HCT116 (cell line): ENCODE measurements at regions not wholly inside any gene's neighbourhood (a gene's known extent, or its start where the extent isn't known, plus 50 kb on each side); places are given as distances from the start of the nearest gene placed in this dataset.

Experiments used
- EZH2 ChIP-seq: fragments of 200-600 bp; sonication (generic); IDR thresholded peaks from 2 replicates; pipeline ENCODE4 v1.6.1; 2017; ENCODE audit warnings: antibody characterized with exemption, mixed run types
- JUND ChIP-seq: IDR thresholded peaks from 2 replicates; pipeline ENCODE4 v1.6.1; 2012
- POLR2A ChIP-seq: IDR thresholded peaks from 2 replicates; pipeline ENCODE4 v1.7.0; 2011; ENCODE audit warnings: borderline replicate concordance; ENCODE audit not compliant: insufficient read depth, insufficient read length; ENCODE audit errors: extremely low read depth
- RAD21 ChIP-seq: IDR thresholded peaks from 2 replicates; pipeline ENCODE4 v1.6.1; 2012; ENCODE audit warnings: low read depth, mild to moderate bottlenecking
- SIN3A ChIP-seq: IDR thresholded peaks from 2 replicates; pipeline ENCODE4 v1.6.1; 2012; ENCODE audit warnings: low read depth
- TF ChIP-seq, protein P1 (sequence below): IDR thresholded peaks from 2 replicates; pipeline ENCODE4 v1.6.1; 2012; ENCODE audit warnings: low read depth
- TF ChIP-seq, protein P2 (sequence below), 3 experiments: fragments of 200-600 bp in 1 of 3; sonication (generic) in 1 of 3; IDR thresholded peaks in 2 of 3; conservative IDR thresholded peaks in 1 of 3; 2 replicates each; pipeline ENCODE4 v1.5.1; 2012 to 2017; ENCODE audit warnings: low read depth in 2 of 3, low read length in 2 of 3, antibody characterized with exemption in 1 of 3, borderline replicate concordance in 1 of 3, control low read depth in 1 of 3, mild to moderate bottlenecking in 1 of 3, mixed read lengths in 1 of 3, mixed run types in 1 of 3, moderate library complexity in 1 of 3; ENCODE audit not compliant: insufficient read depth in 1 of 3
- TF ChIP-seq, protein P3 (sequence below): IDR thresholded peaks from 2 replicates; pipeline ENCODE4 v1.6.1; 2012
- TF ChIP-seq, protein P4 (sequence below): IDR thresholded peaks from 2 replicates; pipeline ENCODE4 v1.6.1; 2012

DNA sequence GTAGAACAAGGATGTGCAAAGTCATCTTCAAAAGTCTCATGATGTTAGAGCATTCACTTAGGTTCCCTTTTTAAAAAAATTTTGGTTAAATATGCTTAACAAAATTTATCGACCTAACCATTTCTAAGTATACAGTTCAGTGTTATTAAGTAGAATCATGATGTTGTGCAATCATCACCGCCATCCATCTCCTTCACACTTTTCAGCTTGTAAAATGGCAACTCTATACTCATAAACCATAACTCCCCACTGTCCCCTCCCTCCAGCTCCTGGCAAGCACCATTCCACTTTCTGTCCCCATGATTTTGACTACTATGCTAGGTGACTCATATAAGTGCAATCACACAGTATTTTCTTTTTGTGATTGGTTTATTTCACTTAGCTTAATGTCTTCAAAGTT lies 895.0 kb downstream of the TBL1XR1 start:
- TF ChIP-seq EZH2 (no peak), POLR2A (no peak), SIN3A (no peak), RAD21 (no peak), JUND (no peak)
- TF ChIP-seq, protein P1, sequence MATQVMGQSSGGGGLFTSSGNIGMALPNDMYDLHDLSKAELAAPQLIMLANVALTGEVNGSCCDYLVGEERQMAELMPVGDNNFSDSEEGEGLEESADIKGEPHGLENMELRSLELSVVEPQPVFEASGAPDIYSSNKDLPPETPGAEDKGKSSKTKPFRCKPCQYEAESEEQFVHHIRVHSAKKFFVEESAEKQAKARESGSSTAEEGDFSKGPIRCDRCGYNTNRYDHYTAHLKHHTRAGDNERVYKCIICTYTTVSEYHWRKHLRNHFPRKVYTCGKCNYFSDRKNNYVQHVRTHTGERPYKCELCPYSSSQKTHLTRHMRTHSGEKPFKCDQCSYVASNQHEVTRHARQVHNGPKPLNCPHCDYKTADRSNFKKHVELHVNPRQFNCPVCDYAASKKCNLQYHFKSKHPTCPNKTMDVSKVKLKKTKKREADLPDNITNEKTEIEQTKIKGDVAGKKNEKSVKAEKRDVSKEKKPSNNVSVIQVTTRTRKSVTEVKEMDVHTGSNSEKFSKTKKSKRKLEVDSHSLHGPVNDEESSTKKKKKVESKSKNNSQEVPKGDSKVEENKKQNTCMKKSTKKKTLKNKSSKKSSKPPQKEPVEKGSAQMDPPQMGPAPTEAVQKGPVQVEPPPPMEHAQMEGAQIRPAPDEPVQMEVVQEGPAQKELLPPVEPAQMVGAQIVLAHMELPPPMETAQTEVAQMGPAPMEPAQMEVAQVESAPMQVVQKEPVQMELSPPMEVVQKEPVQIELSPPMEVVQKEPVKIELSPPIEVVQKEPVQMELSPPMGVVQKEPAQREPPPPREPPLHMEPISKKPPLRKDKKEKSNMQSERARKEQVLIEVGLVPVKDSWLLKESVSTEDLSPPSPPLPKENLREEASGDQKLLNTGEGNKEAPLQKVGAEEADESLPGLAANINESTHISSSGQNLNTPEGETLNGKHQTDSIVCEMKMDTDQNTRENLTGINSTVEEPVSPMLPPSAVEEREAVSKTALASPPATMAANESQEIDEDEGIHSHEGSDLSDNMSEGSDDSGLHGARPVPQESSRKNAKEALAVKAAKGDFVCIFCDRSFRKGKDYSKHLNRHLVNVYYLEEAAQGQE, result no peak
- TF ChIP-seq, protein P2, sequence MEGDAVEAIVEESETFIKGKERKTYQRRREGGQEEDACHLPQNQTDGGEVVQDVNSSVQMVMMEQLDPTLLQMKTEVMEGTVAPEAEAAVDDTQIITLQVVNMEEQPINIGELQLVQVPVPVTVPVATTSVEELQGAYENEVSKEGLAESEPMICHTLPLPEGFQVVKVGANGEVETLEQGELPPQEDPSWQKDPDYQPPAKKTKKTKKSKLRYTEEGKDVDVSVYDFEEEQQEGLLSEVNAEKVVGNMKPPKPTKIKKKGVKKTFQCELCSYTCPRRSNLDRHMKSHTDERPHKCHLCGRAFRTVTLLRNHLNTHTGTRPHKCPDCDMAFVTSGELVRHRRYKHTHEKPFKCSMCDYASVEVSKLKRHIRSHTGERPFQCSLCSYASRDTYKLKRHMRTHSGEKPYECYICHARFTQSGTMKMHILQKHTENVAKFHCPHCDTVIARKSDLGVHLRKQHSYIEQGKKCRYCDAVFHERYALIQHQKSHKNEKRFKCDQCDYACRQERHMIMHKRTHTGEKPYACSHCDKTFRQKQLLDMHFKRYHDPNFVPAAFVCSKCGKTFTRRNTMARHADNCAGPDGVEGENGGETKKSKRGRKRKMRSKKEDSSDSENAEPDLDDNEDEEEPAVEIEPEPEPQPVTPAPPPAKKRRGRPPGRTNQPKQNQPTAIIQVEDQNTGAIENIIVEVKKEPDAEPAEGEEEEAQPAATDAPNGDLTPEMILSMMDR (IDR thresholded peaks at IDR 0.05 in 2 of 3, conservative IDR thresholded peaks at IDR 0.05 in 1 of 3; ENCODE audit: borderline replicate concordance in 1 of 3, insufficient read depth in 1 of 3, low read depth in 2 of 3, low read length in 2 of 3), result no peak
- TF ChIP-seq, protein P3, sequence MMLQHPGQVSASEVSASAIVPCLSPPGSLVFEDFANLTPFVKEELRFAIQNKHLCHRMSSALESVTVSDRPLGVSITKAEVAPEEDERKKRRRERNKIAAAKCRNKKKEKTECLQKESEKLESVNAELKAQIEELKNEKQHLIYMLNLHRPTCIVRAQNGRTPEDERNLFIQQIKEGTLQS, result no peak
- TF ChIP-seq, protein P4, sequence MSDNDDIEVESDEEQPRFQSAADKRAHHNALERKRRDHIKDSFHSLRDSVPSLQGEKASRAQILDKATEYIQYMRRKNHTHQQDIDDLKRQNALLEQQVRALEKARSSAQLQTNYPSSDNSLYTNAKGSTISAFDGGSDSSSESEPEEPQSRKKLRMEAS, result no peak
